LHCN-M2 (cell line): ENCODE measurements at regions not wholly inside any gene's neighbourhood (a gene's known extent, or its start where the extent isn't known, plus 50 kb on each side); places are given as distances from the start of the nearest gene placed in this dataset.

Source experiments
- DNase-seq: peaks from one replicate; pipeline ENCODE4 v3.0.0-alpha.2; 2012; ENCODE audit warnings: low read depth

DNA sequence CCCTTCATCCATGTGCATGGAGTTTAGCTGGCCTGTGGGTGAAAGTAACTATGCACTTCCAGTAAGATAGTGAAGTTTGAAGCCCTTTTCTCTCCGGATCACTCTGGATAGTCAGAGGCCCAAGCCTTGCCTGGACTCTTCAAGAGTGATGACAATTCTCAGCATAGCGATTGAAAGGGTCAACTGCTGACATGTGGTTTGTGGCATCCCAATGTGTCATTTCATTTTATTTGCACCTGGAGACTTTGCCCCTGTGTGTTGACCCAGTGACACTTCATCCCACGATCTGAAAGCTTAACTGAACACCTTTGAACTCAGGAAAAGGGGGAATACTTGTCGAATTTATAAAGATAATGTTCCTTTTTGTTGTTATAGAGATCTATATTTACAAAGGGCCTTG, 711.9 kb upstream of the TMEM132C start:
- no peak for DNase-seq

DNA sequence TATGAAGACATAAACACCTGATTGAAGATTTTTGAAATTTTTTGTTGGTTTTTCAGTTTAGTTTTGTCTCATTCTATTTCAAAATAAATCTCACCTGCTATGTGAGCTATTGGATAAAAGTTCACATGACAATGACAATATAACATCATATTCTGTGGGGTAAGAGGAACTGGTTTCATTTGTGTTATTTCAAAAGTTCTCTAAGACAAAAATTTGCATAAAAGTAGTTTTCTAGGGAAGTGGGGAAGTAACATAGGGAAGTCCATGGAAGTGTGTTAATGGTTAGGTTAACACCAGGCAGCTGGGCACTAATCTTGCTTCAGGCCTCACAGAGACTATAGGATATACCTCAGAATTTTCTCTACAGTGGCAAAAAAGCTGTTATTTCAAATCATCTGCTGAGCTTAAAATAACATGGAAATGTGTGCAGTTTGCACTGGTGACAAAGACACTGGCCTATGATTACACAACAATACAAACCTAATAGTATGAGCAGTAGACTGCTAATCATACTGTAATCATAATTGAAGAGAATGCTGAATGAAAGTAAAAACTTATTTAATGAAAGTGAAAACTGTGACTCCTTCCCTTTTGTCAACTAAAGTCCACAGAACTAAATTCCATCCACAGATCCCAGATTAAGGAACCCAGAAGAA, 710.6 kb upstream of the TMEM132C start:
- DNase-seq, result no peak

DNA sequence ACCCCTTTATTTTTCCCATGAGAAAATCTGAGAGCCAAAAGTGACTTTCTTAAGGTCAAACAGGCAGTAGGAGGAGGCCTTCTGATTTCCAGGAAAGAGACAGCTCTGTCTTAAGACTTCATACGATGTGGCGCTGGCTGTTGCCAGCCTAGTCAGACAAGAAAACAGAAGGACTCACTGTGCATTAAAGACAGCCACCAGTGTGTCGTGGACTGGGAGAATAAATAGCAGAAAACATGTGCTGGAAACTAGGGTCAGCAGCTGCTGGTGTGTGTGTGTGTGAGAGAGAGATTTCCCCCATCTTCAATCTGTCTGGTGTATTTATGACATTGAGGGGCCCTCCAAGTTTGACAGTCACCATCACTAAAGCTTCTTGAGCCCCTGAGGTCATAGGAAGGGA, 708.6 kb upstream of the TMEM132C start:
- DNase-seq, result peak; percentile 49

DNA sequence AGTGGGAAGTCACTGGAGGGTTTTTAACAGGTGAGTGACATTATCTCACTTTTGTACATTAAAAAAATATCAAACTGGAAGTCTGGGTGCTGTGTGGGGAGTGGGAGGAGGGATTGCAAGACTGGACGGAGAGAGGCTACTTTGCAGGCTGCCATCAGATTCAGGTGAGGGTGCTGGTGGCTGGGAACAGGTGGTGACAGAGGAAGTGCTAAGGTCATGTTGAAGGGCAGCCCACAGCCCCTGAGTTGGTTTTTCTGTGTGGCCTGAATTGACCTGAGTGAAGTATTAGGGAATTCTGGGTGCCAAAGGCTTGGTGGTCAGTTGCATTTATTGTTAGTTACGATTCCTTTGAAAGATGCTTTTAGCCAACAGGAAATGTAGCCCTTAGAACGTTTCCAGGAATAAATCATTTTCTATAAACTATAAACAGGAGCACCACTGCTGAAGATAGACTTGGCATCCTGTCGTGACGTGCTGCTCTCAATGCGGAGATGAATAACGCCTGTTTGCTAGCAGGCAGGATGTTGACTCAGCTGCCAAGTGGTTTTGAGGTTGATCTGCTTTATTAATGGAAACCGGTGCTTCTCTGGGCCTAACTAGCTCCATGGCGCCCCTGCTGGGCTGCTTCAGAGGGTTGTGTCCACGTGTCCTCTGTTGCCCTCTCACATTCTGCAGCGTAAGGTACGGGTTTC, 707.5 kb upstream of the TMEM132C start:
- DNase-seq, result peak; percentile 99

DNA sequence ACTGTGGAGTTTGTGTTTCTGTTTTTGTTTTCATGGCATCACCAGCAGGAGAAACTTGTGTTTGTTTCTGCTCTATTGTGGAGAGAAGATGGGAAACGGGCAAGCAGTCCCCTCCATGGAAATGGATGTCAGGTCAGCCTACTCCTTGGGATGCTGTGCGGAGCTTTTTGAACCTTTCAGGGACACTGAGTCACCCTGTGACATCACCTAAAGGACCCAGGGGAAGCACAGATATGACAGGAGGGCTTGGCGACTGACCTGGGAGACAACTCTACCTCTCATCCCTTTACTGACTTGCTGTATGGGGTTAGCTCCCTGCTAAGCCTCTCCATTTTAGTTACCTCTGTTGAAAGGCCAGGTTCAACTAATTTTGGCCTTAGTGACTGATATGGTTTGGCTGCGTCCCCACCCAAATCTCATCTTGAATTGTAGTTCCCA, 706.9 kb upstream of the TMEM132C start:
- DNase-seq, result no peak

DNA sequence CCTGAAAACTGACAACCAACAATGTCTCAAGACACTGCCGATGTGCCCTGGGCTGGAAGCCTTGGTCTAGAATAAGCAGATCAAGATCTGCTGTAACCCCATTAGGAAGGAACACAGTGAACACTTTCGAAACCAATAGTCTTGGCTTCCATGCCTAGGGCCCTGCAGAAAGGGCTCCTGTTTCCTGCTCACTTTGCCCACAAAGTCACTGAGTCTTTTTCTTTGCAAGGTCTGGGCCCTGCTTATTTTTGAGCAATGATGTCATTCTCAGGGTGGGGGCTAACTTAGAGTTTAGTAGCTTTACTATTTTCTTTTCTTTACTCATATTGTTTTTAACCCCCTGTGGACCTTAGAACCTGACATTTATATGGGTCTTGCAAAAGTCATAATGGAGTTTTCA, 704.2 kb upstream of the TMEM132C start:
- DNase-seq, result no peak

DNA sequence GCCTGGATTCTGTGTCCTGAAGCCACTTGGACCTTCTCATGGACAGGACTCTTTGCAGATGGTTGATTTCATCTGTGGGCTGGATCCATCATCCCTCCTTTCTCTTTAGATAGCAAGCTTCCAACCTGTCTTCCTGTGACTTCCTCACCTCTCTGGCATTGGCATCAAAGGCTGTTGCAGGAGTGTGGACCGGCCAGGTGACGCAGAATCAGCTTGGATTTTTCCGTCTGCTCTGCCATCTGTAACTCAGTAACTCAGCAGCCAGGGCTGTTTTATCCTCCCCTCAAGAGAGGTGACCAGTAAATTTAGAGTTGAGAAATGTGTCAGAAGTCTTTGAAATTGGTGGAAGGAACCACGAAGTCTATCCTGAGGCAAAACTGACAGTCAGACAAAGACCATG, 701.7 kb upstream of the TMEM132C start:
- DNase-seq, result no peak

DNA sequence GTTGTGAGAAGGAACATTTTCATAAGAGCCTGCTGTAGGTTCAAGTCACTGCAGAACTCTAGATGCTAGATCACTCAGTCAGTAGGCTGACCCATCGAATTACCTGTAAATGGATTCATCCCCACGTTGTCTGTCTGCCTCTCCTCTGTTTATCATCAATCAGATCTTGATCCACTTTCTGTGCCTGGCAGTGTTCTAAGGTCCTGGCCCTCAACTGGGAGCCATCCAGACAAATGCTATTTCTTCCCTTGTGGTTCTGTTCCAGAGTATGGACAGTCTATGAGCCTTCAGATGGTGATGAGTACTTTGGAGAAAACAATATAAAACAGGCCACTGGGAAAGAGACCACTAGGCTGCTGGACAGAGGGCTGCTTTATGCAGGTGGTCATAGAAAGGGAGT, 699.4 kb upstream of the TMEM132C start:
- DNase-seq, result no peak

DNA sequence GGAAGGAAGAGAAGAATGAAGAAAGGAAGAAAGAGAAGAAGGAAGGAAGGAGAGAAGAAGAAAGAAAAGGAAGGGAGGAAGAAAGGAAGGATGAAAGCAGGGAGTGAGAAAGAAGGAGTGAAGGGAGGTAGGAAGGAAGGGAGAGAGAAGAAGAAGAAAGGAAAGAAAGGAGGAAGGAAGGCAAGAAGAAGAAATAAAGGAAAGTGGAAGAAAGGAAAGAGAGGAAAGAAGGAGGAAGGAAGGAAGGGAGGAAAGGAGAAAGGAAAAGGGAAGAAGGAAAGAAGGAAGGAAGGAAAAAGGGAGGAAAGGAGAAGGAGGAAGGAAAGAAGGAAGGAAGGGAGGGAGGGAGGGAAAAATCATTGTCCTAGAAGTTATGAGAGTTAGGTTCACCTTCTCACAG, 696.6 kb upstream of the TMEM132C start:
- DNase-seq, result no peak

DNA sequence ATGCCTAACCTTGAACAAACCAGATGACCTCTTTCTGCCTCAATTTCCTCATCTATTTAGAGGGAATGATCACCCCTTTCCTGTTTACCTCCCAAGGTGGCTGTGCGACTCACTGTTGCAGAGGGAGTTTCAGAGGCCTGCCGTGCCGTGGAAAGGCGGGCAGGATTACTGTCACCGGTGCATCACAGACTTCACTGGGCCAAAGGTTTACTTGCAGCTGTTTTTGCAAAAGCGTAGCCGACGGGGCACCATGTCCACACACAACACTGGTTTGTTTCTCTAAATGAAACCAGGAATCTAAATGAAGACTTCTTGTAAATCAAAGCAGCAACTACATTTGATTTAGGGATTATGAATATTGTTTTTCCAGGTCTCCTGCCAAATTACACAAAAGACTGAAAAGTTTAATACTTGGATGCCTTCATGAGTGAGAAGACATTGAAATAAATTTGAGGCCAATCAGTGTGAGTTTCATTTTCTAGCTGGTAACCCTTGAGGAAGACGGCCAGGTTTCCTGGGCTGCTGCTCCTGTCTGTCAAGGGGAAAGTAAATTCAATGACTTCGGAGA, 696.1 kb upstream of the TMEM132C start:
- DNase-seq, result peak; percentile 74

DNA sequence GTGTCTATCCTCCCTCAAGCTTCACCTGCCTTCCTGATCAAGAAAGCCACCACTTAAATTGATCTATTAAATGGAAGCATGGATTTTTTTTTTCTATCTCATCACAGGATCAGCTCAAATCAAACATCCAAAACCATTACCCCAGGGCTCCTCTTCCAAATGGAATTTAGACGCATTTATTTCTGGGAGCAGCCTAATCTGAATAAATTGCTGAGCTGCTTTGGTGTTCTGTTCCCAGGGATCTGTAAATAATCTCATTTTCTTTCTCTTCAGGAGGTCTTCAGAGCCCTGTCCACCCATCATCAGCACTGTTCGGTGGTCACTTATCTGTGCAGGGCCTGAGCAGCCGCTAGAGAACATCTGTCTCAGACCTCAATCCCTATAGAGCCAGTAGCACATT, 695.4 kb upstream of the TMEM132C start:
- no peak for DNase-seq

DNA sequence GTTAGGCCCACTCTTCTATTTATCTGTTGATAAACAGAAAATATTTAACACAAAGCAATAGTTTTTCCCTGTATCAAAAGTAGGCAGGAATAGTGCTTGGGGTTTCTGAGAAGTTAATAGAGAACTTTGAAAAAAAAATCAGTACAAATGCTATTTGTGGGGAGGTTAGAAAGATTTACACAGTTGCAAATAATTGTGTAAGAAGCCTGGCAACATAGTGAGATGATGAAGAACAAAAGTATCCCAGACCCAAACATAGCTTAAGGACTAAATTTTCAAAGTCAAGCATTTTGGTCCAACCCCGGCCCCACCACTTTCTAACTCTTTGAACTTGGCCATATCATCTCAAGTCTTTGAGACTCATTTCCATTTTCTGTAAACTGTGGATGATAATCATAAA, 687.5 kb upstream of the TMEM132C start:
- DNase-seq, result no peak

DNA sequence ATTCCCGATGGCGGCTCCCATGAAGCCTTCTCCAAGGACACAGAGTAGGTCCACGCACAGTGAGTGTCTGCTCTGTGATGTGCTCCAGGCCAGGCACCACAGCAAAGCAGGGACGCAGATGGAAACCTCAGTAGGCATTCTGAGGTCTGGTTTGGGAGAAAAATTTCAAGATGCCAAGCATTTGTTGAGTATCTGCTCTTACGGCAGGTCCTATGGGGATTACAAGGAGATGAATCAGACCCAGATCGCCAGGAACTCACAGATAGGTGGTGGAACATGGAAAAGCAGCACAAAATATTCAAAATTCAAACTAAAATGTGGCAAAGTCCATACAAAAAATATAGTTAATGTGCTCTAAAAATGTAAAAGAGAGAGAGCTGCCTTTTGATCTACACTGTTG, 684.9 kb upstream of the TMEM132C start:
- DNase-seq, result peak; percentile 38

DNA sequence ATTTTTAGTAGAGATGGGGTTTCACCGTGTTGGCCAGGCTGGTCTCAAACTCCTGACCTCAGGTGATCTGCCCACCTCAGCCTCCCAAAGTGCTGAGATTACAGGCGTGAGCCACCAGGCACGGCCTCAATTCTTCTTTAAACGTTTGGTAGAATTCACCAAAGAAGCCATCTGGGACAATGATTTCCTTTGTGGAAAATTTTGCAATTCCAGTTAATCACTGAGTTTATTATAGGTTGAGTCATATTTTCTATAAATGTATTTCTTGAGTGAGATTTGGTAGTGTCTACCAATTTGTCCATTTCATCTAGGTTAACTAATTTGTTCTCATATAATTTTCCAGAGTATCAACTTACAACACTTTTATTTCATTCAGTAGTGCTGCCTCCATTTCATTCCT, 683.9 kb upstream of the TMEM132C start:
- no peak for DNase-seq

DNA sequence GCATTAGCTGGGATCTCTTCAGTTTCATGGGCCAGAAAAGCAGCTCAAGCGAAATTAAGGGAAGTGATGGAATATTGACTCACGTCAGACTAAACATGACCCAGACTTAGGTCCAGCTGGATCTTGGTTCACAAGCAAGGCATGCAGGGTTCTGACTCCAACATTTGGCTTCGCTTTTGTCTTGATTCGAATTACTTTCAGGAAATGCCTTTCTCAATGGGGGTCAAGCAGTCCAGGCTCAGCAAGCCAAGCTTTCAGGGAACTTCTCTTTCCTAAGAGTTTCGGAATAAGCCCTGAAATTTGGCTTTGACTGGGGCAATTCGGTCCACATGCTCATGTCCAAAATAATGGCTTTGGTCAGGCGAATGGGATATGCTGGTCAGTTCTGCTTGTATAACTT, 678.7 kb upstream of the TMEM132C start:
- DNase-seq, result peak; percentile 20

DNA sequence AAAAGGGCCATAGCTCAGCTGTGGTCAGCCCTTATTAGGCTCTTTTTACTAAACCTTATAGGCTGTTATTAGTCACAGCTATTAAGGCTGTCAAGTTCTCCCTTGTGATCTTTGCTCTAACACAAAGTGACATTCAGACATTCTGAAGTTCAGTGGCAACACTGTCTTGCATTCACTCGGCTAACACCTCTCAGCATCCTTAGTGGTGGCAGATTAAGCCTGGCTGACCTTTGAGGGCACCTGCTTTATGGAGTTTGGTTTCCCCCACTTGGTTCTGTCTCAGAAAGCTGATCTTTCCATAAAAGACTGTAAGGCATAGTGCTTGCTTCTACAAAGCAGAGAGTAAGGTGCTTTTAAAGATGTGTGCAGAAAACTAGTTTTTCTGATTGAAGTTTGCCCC, 677.4 kb upstream of the TMEM132C start:
- no peak for DNase-seq

DNA sequence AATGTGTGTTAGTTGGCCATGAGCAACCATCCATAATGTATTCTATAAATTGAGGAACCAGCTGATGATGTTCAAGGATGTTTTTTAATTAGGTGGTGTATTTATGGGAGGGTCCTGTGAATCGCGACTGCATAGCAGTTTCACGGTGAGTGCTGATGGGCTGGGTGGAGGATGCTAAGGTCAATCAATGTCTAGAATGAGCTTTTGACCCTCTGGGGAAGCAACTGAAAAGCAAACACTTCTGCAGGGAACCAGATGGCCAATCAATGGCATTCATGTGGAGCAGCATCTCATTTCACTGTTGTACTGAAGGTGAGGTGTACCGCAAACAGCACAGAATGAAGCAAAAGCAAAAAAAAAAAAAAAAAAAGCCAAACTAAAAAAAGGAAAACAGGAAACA, 676.1 kb upstream of the TMEM132C start:
- no peak for DNase-seq

DNA sequence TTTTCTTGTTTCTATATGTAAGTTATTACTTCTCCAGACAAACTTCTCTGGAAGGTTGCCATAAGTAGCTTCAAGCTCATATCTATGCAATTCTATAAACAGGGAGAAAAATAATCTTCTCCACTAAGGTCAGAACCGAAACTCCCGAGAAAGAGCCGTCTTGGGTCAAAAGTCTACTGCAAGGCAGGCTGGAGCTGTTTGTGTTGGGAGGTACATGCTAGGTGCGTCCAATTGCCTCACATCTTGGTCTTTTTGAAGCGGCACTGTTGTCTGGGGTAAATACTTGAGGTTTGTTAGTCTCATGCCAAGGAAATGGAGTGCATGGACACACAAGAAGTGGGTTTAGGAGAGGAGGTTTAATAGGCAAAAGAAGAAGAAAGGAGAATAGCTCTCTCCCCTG, 674.7 kb upstream of the TMEM132C start:
- no peak for DNase-seq

DNA sequence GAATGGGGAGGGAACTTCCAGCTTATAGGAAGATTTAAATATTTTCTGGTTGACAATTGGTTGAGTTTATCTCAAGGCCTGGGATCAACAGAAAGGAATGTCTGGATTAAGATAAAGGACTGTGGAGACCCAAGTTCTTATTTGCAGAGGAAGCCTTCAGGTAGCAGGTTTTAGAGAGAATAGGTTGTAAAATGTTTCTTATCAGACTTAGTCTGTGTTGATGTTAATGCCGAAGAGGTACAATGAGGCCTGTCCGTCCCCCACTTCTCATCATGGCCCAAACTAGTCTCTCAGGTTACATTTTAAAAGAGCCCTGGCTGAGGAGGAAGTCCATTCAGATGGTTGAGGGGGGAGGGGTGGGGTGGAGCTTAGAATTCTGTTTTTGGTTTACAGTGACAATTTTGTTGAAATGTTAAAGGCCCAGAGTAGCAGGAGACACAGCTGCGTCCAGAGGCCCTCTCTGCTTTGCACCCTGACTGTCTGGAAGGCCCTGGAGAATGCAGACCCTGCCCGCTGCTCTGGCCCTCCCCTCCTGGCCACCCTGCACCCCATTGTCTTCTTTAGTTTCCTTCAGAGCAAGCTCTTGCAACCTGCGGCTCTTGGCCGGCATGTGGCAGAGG, 672.5 kb upstream of the TMEM132C start:
- no peak for DNase-seq

DNA sequence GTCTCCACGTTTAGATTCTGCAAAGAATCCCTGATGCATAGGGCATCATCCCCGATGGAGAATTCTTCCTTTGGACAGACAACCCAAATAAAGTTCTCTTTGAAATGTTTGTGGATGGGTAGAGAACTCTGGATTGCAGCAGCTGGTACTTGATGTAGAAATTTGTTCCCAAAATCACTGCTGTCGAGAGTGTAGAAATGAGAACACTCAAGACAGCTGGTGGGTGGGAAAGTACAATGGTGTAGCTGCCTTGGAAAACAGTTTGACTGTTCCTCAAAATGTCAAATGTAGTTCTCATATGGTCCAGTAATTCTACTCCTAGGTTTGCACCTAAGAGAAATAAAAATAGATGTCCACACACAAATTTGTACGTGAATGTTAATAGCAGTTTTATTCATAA, 671.5 kb upstream of the TMEM132C start:
- peak; percentile 24 for DNase-seq

DNA sequence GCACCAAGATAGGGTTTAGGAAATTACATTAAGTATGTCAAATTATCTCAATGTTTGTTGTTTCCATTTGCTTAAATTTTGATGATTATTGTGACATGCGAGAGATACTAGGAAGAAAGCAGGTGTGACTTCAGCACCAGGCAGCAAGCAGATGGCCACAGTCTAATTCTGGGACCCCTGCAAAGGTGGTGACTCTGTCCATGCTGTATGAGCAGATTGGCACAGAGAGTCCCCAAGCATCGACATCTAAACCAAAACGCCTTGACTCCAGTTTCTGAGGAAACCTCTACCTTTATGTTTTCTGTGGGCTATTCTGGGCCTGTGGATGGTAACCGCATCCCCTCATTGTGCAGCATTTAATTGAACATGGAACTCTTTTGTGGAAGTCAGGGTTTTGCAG, 670.1 kb upstream of the TMEM132C start:
- DNase-seq, result no peak

DNA sequence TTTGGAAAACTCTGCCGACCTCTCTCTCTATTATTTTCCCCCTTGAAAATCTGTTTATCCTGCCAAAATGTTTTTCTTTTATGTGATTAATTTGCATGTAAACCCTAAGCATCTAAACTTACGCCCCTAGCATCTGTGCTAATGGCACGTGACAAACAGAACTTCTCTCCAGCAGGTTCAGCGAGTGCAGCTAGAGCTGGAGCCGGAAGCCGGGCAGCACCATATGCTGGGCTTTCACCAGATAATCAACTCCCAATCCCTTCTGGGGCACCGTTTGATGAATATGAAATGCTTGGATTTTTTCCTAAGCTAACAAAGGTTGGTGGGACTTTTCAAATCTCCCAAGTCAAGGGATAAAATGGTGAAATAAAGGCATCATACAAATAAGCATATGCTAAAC, 667.5 kb upstream of the TMEM132C start:
- DNase-seq, result no peak

DNA sequence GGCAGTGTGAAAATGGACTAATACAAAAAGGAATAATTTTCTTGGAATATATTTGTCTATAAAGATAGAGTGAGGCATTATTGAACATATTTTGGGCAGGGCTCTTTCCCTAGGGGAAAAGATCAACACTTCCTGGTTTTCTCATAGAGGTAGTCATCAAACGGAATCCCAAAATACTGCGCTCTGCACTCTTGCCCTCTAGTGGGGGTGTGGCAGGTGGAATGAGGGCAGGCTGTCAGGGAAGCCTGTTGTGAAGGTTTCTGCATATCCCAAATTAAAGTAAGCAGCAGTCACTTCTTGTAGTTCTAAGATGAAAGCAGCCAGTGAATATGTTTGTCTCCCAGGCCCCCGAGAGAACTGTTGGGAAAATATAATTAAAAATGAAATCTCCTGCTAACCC, 666.8 kb upstream of the TMEM132C start:
- DNase-seq, result no peak
